Renal cortex interstitium (tissue), 11 donors: ENCODE measurements at regions not wholly inside any gene's neighbourhood (a gene's known extent, or its start where the extent isn't known, plus 50 kb on each side); places are given as distances from the start of the nearest gene placed in this dataset.

Experiments
- DNase-seq, 11 donors: peaks; one replicate each; pipeline ENCODE4 v3.0.0-alpha.2; 2013; ENCODE audit warnings: low read depth in 9 of 11, low spot score in 4 of 11; ENCODE audit errors: extremely low read depth in 1 of 11

DNA sequence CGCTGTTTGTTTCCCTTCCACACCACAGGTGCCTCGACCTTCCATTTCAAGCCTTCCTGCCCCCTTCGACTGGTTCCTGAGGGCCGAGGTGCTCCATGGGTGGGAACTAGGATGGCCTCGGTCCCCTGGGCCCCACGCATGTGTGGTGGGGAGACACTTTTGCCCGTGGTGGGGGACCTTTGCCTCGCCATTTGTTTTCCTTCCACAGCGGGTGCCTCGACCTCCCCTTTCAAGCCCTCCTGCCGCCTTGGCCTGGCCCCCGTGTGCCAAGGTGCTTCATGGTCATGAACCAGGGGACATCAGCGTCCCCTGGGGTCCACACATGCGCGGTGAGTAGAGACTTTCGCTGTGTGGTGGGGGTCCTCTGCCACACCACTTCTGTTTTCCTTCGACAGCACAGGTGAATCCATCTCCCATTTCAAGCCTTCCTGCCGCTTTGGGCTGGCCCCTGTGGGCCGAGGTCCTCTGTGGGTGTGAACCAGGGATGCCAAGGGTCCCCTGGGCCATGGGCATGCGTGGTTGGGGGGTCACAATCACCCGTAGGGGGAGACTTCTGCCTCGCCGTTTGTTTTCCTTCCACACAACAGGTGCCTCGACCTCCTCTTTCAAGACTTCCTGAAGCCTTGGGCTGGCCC, 364.4 kb downstream of the ALG10 start:
- no peak for DNase-seq

DNA sequence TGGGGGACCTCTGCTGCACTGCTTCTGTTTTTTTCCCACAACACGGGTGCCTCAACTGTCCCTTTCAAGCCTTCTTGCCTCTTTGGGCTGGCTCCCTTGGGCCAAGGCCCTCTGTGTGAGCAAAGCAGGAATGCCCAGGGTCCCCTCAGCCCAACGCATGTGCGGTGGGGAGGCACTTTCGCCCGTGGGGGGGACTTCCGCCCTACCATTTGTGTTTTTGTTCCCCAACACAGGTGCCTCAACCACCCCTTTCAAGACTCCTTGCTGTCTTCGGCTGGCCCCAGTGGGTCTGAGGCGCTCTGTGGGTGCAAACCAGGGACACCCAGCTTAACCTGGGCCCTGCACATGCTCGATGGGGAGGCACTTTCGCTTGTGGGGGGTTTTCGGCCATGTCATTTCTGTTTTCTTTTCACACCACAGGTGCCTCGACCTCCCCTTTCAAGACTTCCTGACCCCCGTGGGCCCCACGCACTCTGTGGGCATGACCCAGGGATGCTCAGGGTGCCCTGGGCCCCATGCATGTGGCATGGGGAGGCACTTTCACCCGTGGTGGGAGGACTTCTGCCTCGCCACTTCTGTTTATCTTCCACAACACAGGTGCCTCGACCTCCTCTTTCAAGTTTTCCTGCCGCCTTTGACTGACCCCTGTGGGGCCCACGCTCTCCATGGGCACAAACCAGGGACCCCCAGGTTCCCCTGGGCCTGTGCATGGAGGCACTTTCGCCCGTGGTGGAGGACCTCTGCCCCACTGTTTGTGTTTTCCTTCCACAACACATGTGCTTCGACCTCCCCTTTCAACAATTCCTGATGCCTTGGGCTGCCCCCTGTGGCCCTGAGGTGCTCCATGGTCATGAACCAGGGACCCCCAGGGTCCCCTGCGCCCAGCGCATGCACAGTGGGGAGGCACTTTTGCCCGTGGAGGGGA, 365.7 kb downstream of the ALG10 start:
- no peak for DNase-seq

DNA sequence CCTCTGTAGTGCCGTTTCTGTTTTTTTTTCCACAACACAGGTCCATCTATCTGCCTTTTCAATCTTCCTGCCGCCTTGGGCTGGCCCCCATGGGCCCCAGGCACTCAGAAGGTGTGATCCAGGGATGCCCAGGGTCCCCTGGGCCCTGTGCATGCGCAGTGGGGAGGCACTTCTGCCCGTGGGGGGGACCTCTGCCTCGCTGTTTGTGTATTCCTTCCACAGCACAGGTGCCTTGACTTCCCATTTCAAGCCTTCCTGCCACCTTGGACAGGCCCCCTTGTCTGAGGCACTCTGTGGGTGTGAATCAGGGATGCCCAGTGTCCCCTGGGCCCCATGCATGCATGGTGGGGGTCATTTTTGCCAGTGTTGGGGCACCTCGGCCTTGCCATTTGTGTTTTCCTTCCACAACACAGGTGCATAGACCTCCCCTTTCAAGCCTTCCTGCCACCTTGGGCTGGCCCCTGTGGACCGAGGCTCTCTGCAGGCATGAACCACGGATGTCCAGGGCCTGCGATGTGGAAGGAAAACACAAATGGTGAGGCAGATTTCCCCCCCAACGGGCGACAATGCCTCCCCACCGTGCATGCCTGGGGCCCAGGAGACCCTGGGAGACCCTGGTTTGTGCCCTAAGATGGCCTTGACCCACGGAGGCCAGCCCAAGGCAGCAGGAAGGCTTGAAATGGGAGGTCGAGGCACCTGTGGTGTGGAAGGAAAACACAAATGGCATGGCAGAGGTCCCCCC, 366.5 kb downstream of the ALG10 start:
- DNase-seq = no peak

DNA sequence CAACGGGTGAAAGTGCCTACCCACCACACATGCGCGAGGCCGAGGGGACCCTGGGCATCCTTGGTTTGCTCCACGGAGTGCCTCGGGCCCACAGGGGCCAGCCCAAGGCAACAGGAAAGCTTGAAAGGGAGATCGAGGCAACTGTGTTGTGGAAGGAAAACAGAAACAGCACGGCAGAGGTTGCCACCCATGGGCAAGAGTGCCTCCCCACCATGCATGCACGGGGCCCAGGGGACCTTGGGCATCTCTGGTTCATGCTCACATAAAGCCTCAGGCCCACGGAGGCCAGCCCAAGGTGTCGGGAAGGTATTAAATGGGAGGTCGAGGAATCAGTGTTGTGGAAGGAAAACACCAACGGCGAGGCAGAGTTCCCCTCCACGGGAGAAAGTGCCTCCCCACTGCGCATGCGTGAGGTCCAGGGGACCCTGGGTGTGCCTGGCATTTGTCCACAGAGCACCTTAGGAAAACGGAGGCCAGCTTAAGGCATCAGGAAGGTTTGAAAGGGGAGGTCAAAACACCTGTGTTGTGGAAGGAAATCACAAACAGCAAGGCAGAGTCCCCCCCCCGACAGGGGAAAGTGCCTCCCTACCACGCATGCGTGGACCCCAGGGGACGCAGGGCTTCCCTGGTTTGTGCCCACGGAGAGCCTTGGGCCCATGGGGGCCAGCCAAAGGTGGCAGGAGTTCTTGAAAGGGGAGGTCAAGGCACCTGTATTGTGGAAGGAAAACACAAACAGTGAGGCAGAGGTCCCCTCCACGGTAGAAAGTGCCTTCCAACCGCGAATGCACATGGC, 367.3 kb downstream of the ALG10 start:
- no peak for DNase-seq

DNA sequence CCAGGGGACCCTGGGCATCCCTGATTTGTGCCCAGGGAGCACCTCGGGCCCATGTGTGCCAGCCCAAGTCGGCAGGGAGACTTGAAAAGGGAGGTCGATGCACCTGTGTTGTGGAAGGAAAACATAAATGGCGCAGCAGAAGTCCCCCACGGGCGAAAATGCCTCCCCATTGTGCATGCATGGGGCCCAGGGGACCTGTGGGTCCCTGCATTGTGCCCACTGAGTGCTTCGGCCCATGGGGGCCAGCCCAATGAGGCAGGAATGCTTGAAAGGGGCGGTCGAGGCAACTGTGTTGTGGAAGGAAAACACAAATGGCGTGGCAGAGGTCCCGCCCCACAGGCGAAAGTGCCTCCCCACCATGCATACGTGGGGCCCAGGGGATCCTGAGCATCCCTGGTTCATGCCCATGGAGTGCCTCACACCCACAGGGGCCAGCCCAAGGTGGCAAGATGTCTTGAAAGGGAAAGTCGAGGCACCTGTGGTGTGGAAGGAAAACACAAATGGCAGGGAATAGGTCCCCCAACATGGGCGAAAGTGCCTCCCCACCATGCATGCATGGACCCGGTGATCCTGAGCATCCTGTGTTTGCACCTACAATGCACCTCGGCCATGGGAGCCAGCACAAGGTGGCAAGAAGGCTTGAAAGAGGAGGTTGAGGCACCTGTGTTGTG, 368.0 kb downstream of the ALG10 start:
- no peak for DNase-seq

DNA sequence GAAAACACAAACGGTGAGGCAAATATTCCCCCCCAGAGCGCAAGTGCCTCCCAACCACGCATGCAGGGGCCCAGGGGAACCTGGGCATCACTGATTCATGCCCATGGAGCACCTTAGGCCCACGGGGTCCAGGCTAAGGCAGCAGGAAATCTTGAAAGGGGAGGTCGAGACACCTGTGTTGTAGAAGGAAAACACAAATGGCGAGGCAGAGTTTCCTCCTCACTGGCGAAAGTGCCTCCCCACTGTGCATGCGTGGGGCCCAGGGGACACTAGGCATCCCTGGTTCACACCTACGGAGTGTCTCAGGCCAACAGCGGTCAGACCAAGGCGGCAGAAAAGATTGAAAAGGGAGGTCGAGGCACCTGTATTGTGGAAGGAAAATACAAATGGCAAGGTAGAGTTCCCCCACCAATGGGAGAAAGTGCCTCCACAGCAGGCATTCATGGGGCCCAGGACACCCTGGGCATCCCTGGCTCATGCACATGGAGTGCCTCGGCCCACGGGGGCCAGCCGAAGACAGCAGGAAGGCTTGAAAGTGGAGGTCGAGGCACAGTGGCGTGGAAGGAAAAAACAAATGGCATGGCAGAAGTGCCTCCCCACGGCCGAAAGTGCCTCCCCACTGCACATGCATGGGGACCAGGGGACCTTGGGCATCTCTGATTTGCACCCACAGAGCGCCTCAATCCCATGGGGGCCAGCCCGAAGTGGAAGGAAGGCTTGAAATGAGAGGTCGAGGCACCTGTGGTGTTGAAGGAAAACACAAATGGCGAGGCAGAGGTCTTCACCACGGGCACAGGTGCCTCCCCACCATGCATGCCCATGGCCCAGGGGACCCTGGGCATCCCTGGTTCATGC, 368.8 kb downstream of the ALG10 start:
- DNase-seq = no peak

DNA sequence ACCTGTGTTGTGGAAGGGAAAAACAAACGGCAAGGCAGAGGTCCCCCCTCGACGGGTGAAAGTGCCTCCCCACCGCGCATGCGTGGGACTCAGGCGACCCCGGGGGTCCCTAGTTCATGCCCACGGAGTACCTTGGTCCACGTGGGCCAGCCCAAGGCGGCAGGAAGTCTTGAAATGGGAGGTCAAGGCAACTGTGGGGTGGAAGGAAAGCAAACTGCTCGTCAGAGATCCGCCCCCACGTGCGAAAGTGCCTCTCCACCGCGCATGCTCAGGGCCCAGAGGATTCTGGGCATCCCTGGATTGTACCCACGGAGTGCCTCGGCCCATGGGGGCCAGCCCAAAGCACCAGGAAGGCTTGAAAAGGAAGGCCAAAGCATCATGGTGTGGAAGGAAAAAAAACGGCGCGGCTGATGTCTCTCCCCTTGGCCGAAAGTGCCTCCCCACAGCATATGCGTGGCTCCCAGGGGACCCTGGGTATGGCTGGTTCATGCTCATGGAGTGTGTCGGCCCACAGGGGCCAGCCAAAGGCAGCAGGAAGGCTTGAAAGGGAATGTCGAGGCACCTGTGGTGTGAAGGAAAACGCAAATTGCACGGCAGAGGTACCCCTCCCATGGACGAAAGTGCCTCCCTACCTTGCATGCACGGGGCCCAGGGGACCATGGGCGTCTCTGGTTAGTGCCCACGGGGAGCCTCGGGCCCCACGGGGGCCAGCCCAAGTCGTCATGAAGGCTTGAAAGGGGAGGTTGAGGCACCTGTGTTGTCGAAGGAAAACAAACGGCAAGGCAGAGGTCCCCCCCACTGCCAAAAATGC, 369.7 kb downstream of the ALG10 start:
- no peak for DNase-seq

DNA sequence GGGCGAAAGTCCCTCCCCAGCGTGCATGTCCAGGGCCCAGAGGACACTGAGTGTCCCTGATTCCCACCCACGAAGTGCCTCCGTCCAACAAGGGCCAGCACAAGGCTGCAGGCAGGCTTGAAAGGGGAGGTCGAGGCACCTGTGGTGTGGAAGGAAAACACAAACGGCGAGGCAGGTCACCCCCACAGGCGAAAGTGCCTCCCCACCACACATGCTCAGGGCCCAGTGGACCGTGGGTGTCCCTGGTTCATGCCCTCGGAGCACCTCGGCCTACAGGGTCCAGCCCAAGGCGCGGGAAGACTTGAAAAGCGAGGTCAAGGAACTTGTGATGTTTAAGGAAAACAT, 370.4 kb downstream of the ALG10 start:
- no peak for DNase-seq

DNA sequence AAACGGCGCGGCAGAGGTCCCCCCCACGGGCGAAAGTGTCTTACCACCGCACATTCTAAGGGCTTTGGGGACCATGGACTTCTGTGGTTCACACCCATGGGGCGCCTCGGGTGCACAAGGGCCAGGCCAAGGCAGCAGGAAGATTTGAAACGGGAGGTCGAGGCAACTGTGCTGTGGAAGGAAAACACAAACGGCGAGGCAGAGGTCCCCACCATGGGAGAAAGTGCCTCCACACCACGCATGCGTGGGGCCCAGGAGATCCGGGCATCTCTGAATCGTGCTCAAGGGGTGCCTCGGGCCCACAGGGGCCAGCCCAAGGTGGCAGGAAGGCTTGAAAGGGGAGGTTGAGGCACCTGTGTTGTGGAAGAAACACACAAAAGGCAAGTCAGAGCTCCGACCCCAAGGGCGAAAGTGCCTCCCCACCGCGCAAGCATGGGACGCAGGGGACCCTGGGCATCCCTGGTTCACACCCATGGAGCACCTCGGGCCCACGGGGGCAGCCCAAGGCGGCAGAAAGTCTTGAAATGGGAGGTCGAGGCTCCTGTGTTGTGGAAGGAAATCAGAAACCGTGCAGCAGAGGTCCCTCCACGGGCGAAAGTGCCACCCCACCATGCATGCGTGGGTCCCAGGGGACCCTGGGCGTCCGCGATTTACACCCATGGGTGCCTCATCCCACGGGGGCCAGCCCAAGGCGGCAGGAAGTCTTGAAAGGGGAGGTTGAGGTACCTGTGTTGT, 371.0 kb downstream of the ALG10 start:
- no peak for DNase-seq

DNA sequence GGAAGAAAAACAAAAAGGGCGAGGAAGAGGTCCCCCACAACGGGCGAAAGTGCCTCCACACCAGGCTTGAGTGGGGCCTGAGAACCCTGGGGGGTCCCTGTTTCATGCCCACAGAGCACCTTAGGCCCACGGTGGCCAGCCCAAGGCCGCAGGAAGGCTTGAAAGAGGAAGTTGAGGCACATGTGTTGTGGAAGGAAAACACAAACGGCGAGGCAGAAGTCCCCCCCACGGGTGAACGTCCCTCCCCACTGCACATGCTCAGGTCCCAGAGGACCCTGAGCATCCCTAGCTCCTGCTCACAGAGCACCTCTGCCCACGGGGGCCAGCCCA, 371.5 kb downstream of the ALG10 start:
- no peak for DNase-seq

DNA sequence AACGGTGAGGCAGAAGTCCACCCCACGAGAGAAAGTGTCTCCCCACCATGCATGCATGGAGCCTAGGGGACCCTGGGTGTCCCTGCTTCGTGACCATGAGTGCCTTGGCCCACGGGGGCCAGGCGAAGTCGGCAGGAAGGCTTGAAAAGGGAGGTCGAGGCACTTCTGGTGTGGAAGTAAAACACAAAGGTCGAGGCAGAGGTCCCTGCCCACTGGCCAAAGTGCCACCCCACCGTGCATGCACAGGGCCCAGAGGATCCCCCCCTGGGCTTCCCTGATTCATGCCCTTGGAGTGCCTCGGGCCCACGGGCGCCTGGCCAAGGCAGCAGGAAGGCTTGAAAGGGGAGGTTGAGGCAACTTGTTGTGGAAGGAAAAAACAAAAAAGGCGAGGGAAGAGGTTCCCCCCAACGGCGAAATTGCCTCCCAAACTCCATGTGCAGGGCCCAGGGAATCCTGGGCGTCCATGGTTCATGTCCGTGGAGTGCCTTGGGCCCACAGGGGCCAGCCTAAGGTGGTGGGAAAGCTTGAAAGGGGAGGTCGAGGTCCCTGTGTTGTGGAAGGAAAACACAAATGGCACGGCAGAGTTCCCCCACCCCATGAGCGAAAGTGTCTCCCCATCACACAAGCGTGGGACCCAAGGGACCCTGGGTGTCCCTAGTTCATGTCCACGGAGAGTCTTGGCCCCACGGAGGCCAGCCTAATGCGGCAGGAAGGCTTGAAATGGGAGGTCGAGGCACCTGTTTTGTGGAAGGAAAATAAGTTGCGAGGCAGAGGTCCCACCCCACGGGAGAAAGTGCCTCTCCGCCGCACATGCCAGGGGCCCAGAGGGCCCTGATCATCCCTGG, 372.1 kb downstream of the ALG10 start:
- no peak for DNase-seq

DNA sequence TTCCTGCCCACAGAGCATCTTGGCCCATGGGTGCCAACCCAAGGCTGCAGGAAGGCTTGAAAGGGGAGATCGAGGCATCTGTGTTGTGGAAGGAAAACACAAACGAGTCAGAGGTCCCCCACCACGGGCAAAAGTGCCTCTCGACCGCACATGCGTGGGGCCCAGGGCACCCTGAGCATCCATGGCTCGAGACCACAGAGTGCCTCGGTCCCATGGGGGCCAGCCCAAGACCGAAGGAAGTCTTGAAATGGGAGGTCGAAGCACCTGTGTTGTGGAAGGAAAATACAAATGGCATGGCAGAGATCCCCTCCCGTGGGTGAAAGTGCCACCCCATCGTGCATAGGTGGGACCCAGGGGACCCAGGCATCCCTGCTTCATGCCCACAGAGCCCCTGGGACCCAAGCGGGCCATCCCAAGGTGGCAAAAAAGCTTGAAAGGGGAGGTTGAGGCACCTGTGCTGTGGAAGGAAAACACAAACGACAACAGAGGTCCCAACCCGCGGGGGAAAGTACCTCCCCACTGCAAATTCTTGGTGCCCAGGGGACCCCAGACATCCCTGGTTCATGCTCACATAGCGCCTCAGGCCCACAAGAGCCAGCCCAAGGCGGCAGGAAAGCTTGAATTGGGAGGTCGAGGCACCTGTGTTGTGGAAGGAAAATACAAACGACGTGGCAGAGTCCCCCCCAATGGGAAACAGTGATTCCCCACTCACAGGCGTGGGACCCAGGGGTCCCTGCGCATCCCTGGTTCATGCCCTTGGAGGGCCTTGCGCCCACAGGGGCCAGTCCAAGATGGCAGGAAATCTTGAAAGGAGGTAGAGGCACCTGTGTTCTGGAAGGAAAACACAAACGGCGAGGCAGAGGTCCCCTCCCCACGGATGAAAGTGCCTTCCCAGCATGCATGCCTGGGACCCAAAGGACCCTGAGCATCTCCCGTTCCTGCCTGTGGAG, 373.0 kb downstream of the ALG10 start:
- no peak for DNase-seq

DNA sequence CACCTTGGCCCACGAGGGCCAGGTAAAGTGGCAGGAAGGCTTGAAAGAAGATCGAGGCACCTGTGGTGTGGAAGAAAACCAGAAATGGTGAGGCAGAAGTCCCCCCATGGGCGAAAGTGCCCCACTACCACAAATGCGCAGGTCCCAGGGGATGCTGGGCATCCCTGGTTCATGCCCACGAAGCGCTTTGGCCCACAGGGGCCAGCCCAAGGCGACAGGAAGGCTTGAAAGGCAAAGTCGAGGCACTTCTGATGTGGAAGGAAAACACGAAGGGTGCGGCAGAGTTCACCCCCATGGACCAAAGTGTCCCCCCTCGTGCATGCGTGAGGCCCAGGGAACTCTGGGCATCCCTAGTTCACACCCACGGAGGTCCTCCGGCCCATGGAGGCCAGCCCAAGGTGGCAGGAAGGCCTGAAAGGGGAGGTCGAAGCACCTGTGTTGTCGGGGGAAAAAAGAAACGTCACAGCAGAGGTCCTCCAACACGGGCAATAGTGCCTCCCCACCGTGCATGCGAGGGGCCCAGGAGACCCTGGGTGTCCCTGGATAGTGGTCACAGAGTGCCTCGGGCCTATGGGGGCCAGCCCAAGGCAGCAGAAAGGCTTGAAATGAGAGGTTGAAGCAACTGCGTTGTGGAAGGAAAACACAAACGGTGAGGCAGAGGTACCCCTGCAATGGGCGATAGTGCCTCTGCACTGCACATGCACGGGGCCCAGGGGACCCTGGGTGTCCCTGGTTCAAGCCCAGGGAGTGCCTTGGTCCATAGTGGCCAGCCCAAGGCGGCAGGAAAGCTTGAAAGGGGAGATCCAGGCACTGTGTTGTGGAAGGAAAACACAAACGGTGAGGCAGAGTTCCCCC, 373.9 kb downstream of the ALG10 start:
- no peak for DNase-seq
